Suppressor macrophage treated with lipopolysaccharide for 4 hours (primary cell): ENCODE measurements at regions not wholly inside any gene's neighbourhood (a gene's known extent, or its start where the extent isn't known, plus 50 kb on each side); places are given as distances from the start of the nearest gene placed in this dataset.
A peak's percentile ranks its signal among the peaks of the same experiment; 100 is the strongest.
"Not testable (repeated sequence)": the region's sequence is repeated elsewhere in the genome, so short reads cannot be mapped to it uniquely, and the experiment has no call there.

ENCODE experiments used
- DNase-seq: peaks from one replicate; pipeline ENCODE4 v3.0.0-alpha.2; 2020

- DNase-seq = no peak
Measured at GRCh38 chr1:58180537-58180936, 366.0 kb downstream of the OMA1 start.

- not testable (repeated sequence) for DNase-seq
Measured at GRCh38 chr1:58169160-58169559, 377.4 kb downstream of the OMA1 start.

DNA sequence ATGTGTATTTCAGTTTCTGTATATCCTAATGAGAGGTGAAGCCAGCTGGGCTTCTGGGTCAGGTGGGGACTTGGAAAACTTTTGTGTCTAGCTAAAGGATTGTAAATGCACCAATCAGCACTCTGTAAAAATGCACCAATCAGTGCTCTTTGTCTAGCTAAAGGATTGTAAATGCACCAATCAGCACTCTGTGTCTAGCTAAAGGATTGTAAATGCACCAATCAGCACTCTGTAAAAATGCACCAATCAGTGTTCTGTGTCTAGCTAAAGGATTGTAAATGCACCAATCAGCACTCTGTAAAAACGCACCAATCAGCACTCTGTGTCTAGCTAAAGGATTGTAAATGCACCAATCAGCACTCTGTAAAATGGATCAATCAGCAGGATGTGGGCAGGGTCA lies 379.4 kb downstream of the OMA1 start:
- DNase-seq = not testable (repeated sequence)

GRCh38 chr1:58166417-58166816 lies 380.1 kb downstream of the OMA1 start:
- no peak for DNase-seq

GRCh38 chr1:58165073-58165472 lies 381.5 kb downstream of the OMA1 start:
- DNase-seq = peak; percentile 2

- peak; percentile 64 for DNase-seq
Measured at GRCh38 chr1:58162952-58163550, 383.5 kb downstream of the OMA1 start.

GRCh38 chr1:58159434-58159830 lies 387.1 kb downstream of the OMA1 start:
- no peak for DNase-seq

DNA sequence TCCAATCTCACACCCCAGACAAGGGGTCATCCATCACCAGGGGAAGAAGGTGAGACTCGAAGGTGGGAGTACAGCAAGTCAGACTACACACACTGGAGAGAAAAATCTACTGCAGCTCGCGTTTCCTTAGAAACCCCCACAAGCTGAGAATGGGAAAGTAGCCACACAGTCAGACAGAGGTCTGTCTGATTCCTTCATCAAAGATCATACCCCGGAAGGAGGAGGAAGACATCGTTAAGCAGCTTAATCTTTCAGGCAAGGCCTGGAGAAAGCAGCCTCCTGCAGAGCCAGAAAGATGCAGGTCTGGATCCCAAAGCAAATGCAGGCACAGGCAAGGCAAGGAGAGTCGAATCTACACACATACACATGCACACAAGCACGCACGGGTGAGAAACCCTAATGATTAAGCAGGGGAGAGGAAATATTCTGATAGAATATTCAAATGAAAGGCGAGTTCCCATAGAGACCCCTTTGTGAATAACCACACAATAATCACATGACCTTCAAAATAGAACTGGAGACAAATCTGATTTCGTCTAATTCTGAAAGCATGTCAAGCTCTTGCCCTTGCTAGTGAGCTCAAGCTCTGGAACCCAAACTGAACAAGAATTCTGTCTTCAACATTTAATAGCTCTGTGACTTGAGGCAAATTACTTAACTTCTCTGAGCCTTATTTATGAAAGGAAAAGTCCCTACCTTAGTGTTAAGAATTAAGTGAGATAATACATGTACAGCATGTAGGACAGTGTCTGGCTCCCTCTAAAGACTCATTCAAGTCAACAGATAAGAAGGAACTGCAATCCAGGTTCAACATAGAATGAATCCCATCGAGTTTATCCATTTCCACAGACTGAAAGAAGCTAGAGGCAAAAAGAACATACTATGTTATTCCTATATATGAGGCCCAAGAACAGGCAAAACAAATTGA lies 387.8 kb downstream of the OMA1 start:
- DNase-seq = no peak

DNA sequence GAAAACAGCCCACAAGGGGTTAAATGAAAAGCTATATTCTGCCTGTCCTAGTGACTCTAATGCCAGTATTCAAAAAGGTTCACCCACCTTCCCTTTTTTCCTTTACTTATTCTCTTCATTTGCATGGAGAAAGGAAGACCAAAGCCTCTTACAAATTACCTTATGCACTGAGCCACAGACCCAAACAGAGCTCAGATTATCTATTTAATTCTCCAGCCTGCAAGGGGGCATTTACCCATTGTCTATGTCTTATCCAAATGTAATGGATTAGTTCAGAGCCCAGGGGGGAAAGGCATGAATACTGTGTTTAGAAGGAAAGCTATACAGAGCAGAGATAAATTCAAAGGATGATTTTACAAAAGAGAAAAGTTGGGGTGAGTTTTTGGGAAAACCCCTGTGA lies 388.5 kb downstream of the OMA1 start:
- no peak for DNase-seq

DNA sequence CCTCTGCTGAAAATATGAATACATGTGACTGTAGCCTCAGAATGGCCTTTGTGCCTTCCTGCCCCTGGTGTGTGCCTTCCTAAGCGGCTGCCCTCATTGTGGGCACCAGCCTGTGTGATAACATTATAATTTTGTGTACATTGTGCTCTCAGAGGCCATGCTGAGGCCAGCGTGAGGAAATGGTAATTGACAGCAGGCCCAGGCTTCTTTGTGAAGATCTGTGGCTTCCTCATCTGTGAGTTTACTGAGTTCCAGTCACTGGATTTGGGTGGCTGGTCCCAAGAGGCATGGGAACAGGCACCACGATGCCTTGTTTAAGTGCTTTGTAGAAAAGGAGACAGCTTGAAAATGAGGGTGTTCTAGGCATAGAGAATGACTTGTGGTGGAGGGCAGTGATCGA lies 389.3 kb downstream of the OMA1 start:
- DNase-seq = no peak

DNA sequence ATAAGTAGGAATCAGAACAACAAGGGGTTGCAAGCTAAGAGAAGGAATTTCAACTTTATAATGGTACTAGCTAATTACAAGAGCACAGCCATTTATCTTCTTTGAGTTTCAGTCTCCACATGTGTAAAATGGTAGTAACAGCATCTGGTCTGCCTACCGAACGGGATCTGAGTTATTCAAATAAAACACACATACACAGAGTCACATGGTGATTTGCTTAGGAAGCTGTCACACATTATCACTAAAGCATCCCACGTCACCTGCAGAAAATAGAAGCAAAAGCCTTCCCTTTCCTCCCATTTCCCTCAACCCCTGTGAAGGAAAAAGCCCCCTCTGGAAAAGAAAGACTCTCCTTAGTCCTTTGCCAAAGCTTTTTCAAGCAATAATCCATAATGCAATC lies 389.7 kb downstream of the OMA1 start:
- DNase-seq = no peak

DNA sequence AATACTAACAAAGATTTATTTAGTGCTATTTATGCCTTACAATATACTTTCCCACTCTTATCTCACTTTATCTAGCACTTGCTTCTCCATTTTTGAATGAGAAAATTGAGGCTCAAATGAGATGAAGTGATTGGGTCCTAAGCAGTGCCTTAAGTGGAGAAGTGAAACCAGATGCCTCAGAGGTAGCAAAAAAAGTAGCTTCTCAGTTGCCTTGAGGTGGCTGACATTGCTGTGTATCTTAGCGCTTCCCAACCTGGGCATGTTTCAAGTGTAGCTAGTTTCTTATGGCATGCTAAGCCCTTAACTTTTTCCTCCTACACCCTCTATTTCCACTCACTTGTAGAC lies 390.4 kb downstream of the OMA1 start:
- DNase-seq = no peak

DNA sequence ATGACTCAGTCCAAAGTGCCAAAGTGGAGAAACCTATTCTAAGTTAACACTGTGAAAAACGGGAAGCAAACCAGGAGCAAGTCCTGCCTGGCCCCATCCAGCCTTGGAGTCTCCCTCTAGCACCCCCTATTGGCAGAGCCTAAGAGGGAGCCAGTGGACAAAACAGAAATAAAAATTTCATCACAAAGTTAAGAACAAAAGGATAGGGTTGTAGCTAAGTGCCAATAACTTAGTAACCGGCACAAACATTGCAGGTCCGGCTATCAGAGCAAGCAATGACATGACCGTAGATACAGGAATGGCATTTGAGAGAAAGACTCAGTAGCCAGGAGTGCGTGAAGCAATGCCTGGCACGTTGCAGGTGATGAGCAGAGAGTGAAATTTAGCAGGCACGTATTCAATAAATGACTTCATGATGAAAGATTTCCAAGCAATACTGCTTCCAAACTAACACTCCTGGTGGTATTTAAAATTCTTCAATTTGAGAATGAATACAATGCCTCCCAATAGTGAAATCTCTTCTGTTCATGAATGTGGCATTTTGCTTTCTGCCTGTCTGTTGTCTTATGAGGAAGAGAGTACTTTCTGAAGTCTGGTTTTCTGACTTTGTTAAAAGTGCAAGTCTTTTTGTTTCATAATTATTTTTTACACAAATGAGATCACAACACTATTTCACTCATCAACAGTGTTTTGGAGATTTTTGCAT lies 391.0 kb downstream of the OMA1 start:
- peak; percentile 56 for DNase-seq

GRCh38 chr1:58154256-58154655 lies 392.3 kb downstream of the OMA1 start:
- DNase-seq = no peak

DNA sequence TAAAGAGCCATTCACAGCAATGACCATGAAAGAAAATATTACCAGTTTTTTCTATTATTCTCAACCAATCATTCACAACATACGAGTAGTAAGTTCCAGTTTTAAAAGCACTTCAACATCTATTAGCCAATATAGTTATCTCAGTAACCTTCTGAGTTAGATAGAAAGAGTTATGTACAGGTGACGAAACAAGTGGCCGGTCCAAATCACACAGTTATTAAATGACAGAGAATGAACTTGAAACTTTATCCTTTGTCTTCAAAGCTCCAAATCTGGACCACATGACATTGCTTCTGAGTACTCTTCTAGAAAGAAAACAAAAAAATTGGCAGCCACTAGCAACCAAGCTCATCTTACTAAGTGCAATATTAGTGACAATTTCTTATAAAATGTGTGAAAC lies 393.8 kb downstream of the OMA1 start:
- DNase-seq = no peak

DNA sequence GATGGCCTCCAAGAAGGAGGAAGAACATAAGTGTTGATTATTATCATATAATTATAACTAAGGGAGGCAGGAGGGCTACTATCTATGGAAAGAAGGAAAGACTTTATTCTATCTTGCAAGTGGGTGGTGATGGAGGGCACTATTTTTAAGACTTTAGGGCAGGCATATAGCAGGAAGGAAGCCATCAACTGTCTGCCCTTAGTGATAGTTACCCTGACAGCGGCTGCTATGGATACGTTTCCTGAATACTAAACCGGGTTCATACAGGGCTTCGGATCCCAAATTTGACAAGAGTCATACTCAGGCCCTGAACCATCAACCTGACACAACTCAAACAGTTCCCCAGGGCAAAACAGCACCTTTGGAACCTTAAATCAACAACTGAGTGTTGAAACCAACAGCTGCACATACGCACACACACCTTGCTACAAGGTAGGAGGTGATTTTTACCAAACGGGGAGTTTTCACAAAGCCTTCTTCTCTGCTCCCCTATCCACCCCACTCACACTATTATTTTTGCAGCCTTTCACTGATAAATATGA lies 397.2 kb downstream of the OMA1 start:
- DNase-seq = no peak

GRCh38 chr1:58144698-58145270 lies 401.7 kb downstream of the OMA1 start:
- no peak for DNase-seq

DNA sequence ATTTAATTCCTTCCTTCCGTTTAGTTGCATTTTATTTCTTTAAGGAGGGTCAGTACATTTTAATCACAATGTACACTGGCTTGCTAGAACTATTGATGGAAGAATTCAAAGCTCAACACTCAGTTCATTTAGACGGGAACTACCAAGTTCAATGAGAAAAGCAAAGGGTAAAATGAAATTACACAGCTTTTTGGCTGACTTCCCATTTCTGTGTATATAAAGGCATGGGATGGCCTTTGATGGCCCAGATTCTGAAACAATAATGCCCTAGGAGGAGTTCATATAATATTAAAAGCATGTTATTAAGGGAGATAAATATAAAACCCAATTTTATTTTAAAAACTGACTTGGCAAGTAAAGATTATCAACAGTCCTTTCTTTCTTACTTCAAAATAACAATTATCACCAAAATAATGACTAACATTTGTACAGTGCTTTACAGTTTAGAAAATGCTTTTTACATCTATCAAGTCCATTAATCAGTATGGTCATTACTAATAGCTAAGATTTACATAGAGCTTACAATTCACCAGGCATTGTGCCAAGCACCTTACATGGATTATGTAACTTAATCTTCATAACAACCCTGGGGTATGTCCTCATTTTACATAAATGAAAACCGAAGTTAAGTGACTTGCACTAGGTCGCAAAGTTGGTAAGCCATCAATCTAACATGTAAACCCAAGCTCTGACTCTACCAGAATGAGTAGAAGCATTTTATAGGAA lies 402.4 kb downstream of the OMA1 start:
- no peak for DNase-seq

DNA sequence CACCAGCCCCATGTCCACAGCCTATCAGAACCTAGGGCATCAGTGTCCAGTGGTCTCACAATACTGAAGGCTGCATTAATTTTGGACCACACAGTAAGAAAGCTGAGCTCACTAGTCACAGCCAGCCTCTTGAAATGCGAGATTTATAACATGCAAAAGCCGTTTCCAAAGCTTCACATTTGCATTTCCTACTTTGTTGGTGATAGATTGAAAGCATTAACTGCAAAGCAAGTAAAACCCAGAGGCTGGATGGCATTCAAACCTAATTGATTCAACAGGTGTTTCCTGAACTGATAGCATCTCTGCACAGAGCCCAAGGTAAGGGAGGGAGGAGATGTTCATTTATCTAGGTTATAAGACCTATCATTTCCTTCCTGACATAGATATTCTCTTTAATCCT lies 410.1 kb downstream of the OMA1 start:
- DNase-seq = no peak

- DNase-seq = no peak
Measured at GRCh38 chr1:58135821-58136321, 410.7 kb downstream of the OMA1 start.

GRCh38 chr1:58133562-58133961 lies 413.0 kb downstream of the OMA1 start:
- DNase-seq = no peak

DNA sequence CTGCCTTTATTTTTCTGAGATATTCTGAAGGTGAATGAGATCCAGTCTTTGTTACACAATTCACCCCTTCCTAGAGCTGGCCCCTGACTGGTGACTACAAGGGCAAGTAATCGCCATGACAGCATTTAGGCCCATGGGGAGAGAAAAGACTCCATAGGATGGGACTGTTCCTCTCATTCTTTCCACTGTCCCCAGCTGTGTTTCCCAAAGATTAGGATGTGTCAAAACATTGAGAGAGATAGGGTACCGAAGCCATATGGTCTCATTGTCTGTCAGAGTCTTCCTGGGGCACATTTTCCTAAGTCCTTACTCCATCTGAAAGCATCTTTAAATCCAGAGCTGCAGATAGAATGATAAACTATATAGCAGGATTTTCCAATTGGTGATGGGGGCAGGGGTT lies 423.5 kb downstream of the OMA1 start:
- no peak for DNase-seq
